ENCODE measurements at regions not wholly inside any gene's neighbourhood (a gene's known extent, or its start where the extent isn't known, plus 50 kb on each side); places are given as distances from the start of the nearest gene placed in this dataset.

- Mint-ChIP-seq H3K4me1 (no peaks in the 10 kb centered on the region), H3K27ac (no peak overlapping the region), H3K36me3 (peaks cover 17 to 25% of the 10 kb centered on the region in 2 donors), H3K27me3 (ENCODE audit: low read depth in 3 of 3) (peaks cover 0 to 2% (median 0%) of the 10 kb centered on the region in 3 donors), H3K4me3 (no peak overlapping the region), H3K9me3 (peaks cover 2 to 19% (median 10%) of the 10 kb centered on the region in 7 donors)
- H3K4me3 ChIP-seq (replicated peaks in 1 of 3; ENCODE audit: low read depth in 2 of 3, low read length in 3 of 3) = no peak overlapping the region
- no peaks in the 10 kb centered on the region for H3K4me1 ChIP-seq (ENCODE audit: control insufficient read depth in 1 of 2, insufficient read depth in 2 of 2, low read length in 2 of 2)
- H2AFZ ChIP-seq (ENCODE audit: insufficient read depth, low read depth, low read length, poor library complexity, severe bottlenecking) = no peak overlapping the region
- H3K36me3 ChIP-seq (replicated peaks in 1 of 2; ENCODE audit: control insufficient read depth in 1 of 2, insufficient read depth in 2 of 2, low read length in 2 of 2) = peaks cover 0 to 23% of the 10 kb centered on the region in 2 donors
- no peak overlapping the region for H3K9ac ChIP-seq (ENCODE audit: insufficient read depth, low read length, poor library complexity, severe bottlenecking)
- no peak for DNase-seq
- H3K27me3 ChIP-seq (ENCODE audit: control insufficient read depth in 2 of 2, insufficient read depth in 2 of 2, low read length in 2 of 2) = no peaks in the 10 kb centered on the region
- no peak for TF ChIP-seq CTCF (IDR thresholded peaks at IDR 0.05)
- no peak overlapping the region for H3K27ac ChIP-seq (ENCODE audit: low read depth in 1 of 2, low read length in 2 of 2)
- H3K79me2 ChIP-seq (ENCODE audit: insufficient read depth, low read length) = no peaks in the 10 kb centered on the region
- peaks cover 1% of the 10 kb centered on the region for H4K20me1 ChIP-seq (ENCODE audit: insufficient read depth, low read length)
- H3K4me2 ChIP-seq (replicated peaks; ENCODE audit: extremely low read depth, low read length, poor library complexity, severe bottlenecking) = no peak overlapping the region
- intact Hi-C loops (cut with micrococcal nuclease) = no loop called here
- peaks cover 0 to 5% of the 10 kb centered on the region in 2 donors for H3K9me3 ChIP-seq (replicated peaks in 1 of 2; ENCODE audit: control insufficient read depth in 1 of 2, insufficient read depth in 1 of 2, low read length in 2 of 2)
- WGBS (ENCODE audit: insufficient coverage) = no CpG with 5 or more reads among the region's 4 CpGs
Measured at GRCh38 chr6:11284996-11285395, 52.5 kb upstream of the NEDD9 start.

- H3K27me3 ChIP-seq (ENCODE audit: control insufficient read depth in 2 of 2, insufficient read depth in 2 of 2, low read length in 2 of 2) = no peaks in the 10 kb centered on the region
- H3K9me3 ChIP-seq (replicated peaks in 1 of 2; ENCODE audit: control insufficient read depth in 1 of 2, insufficient read depth in 1 of 2, low read length in 2 of 2) = peaks cover 0 to 5% of the 10 kb centered on the region in 2 donors
- no peak overlapping the region for H3K9ac ChIP-seq (ENCODE audit: insufficient read depth, low read length, poor library complexity, severe bottlenecking)
- H2AFZ ChIP-seq (ENCODE audit: insufficient read depth, low read depth, low read length, poor library complexity, severe bottlenecking) = no peak overlapping the region
- no peak for DNase-seq
- no peak for TF ChIP-seq CTCF (IDR thresholded peaks at IDR 0.05)
- H3K4me3 ChIP-seq (replicated peaks in 1 of 3; ENCODE audit: low read depth in 2 of 3, low read length in 3 of 3) = no peak overlapping the region
- H3K36me3 ChIP-seq (replicated peaks in 1 of 2; ENCODE audit: control insufficient read depth in 1 of 2, insufficient read depth in 2 of 2, low read length in 2 of 2) = peaks cover 0 to 31% of the 10 kb centered on the region in 2 donors
- no peaks in the 10 kb centered on the region for H3K79me2 ChIP-seq (ENCODE audit: insufficient read depth, low read length)
- no peaks in the 10 kb centered on the region for H3K4me1 ChIP-seq (ENCODE audit: control insufficient read depth in 1 of 2, insufficient read depth in 2 of 2, low read length in 2 of 2)
- Mint-ChIP-seq H3K4me3 (no peak overlapping the region), H3K36me3 (peaks cover 22 to 28% of the 10 kb centered on the region in 2 donors), H3K27me3 (ENCODE audit: low read depth in 3 of 3) (peaks cover 0 to 4% (median 0%) of the 10 kb centered on the region in 3 donors), H3K4me1 (no peaks in the 10 kb centered on the region), H3K9me3 (peaks cover 2 to 16% (median 10%) of the 10 kb centered on the region in 7 donors), H3K27ac (no peak overlapping the region)
- intact Hi-C loops (cut with micrococcal nuclease) = no loop called here
- WGBS (ENCODE audit: insufficient coverage) = no CpG with 5 or more reads among the region's 2 CpGs
- H3K4me2 ChIP-seq (replicated peaks; ENCODE audit: extremely low read depth, low read length, poor library complexity, severe bottlenecking) = no peak overlapping the region
- H3K27ac ChIP-seq (ENCODE audit: low read depth in 1 of 2, low read length in 2 of 2) = no peak overlapping the region
- peaks cover 3% of the 10 kb centered on the region for H4K20me1 ChIP-seq (ENCODE audit: insufficient read depth, low read length)
Measured at GRCh38 chr6:11283629-11284028, 51.2 kb upstream of the NEDD9 start.
